ENCODE measurements at regions not wholly inside any gene's neighbourhood (a gene's known extent, or its start where the extent isn't known, plus 50 kb on each side); places are given as distances from the start of the nearest gene placed in this dataset.

GRCh38 chr15:47296881-47297280, 420.4 kb upstream of the SEMA6D start:
- Histone ChIP-seq H3K36me3 (ENCODE audit: insufficient read depth, low read length, poor library complexity, severe bottlenecking) (no peaks in the 10 kb centered on the region), H3K27me3 (replicated peaks; ENCODE audit: insufficient read depth, low read depth, low read length, poor library complexity) (no peaks in the 10 kb centered on the region), H3K27ac (ENCODE audit: low read depth, low read length, poor library complexity, severe bottlenecking) (no peak overlapping the region), H3K4me3 (ENCODE audit: low read depth, low read length, poor library complexity, severe bottlenecking) (no peak overlapping the region), H3K9me3 (ENCODE audit: low read depth, low read length, poor library complexity, severe bottlenecking) (no peaks in the 10 kb centered on the region), H3K4me1 (ENCODE audit: insufficient read depth, low read length, poor library complexity, severe bottlenecking) (peaks cover 63% of the 10 kb centered on the region)
- ChIA-PET POLR2A (ENCODE audit: low non-redundant PET) (no interaction called here), CTCF (no interaction called here)
- TF ChIP-seq EZH2 (IDR thresholded peaks at IDR 0.05; ENCODE audit: borderline replicate concordance, low read depth, low read length, poor library complexity, severe bottlenecking) (no peak), CTCF (conservative IDR thresholded peaks at IDR 0.05; ENCODE audit: low read depth, low read length) (no peak)
- no TSS peak for BruUV-seq (replicated peaks)
- intact Hi-C loops (cut with micrococcal nuclease; ENCODE audit: unreplicated experiment) = no loop called here
- DNase-seq (ENCODE audit: low spot score) = no peak

DNA sequence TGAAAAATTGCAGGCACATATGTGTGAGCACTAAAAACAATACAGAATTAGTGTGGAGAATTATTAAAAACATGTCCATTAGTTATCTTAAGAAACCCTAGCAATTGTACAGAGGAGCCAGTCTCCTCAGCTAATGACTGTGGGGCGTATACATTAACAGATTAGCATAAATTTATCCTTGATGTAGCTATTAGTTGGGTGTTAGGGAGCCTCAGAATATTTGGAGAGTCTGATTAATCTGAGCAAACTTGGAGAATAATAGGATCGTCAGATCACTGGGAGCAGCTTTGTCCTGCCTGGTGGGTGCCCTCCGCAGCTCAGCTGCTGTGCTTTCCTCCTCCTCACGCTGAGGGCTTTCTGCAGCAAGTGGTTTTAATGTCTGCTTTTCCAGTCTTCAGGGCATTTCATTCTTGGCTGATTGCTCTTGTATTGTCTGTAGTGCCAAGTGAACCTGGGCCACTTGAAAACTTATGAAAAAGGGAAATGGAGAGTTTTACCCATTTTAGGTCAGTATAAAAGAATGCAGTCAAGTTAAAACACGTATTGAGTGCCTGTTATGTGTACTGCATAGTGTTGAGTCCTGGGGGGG, 417.4 kb upstream of the SEMA6D start:
- CTCF ChIA-PET = interaction anchor here (0.6 kb wide), 1 partner anchor 104 kb away, joined by 3 read pairs; no protein-coding TSS in a partner anchor
- Histone ChIP-seq H3K27me3 (replicated peaks; ENCODE audit: insufficient read depth, low read depth, low read length, poor library complexity) (no peaks in the 10 kb centered on the region), H3K27ac (ENCODE audit: low read depth, low read length, poor library complexity, severe bottlenecking) (no peak overlapping the region), H3K36me3 (ENCODE audit: insufficient read depth, low read length, poor library complexity, severe bottlenecking) (no peaks in the 10 kb centered on the region), H3K4me3 (ENCODE audit: low read depth, low read length, poor library complexity, severe bottlenecking) (no peak overlapping the region), H3K4me1 (ENCODE audit: insufficient read depth, low read length, poor library complexity, severe bottlenecking) (peaks cover 43% of the 10 kb centered on the region), H3K9me3 (ENCODE audit: low read depth, low read length, poor library complexity, severe bottlenecking) (no peaks in the 10 kb centered on the region)
- intact Hi-C loops (cut with micrococcal nuclease; ENCODE audit: unreplicated experiment) = no loop called here
- POLR2A ChIA-PET (ENCODE audit: low non-redundant PET) = no interaction called here
- BruUV-seq (replicated peaks) = no TSS peak
- DNase-seq (ENCODE audit: low spot score) = peak; percentile 62
- TF ChIP-seq EZH2 (IDR thresholded peaks at IDR 0.05; ENCODE audit: borderline replicate concordance, low read depth, low read length, poor library complexity, severe bottlenecking) (no peak), CTCF (conservative IDR thresholded peaks at IDR 0.05; ENCODE audit: low read depth, low read length) (no peak)

DNA sequence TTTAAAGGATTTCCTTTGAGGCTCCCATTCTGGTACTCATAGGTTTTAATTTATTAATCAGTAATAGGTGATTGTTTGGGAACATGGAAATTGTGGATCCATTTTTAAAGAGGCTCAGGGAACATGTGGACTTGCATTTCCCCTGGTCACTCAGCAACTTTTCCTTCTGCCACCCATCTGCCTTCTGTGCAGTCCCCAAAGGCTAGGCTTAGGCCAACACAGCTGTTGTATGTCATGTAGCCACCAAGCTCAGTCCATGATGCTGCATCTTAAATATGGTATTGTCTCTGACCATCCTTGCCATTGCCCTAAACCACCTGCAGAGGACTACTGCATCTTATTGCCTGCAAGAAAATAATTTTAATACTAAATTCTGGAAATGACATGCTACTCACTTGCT, 416.7 kb upstream of the SEMA6D start:
- CTCF ChIA-PET = no interaction called here
- BruUV-seq (replicated peaks) = no TSS peak
- TF ChIP-seq EZH2 (IDR thresholded peaks at IDR 0.05; ENCODE audit: borderline replicate concordance, low read depth, low read length, poor library complexity, severe bottlenecking) = no peak
- TF ChIP-seq CTCF (conservative IDR thresholded peaks at IDR 0.05; ENCODE audit: low read depth, low read length) = no peak
- Histone ChIP-seq H3K4me3 (ENCODE audit: low read depth, low read length, poor library complexity, severe bottlenecking) (no peak overlapping the region), H3K4me1 (ENCODE audit: insufficient read depth, low read length, poor library complexity, severe bottlenecking) (peaks cover 41% of the 10 kb centered on the region), H3K9me3 (ENCODE audit: low read depth, low read length, poor library complexity, severe bottlenecking) (no peaks in the 10 kb centered on the region), H3K27ac (ENCODE audit: low read depth, low read length, poor library complexity, severe bottlenecking) (no peak overlapping the region), H3K27me3 (replicated peaks; ENCODE audit: insufficient read depth, low read depth, low read length, poor library complexity) (no peaks in the 10 kb centered on the region), H3K36me3 (ENCODE audit: insufficient read depth, low read length, poor library complexity, severe bottlenecking) (no peaks in the 10 kb centered on the region)
- intact Hi-C loops (cut with micrococcal nuclease; ENCODE audit: unreplicated experiment) = no loop called here
- POLR2A ChIA-PET (ENCODE audit: low non-redundant PET) = no interaction called here
- DNase-seq (ENCODE audit: low spot score) = no peak
